Activated CD4-positive, alpha-beta T cell treated with anti-CD3 and anti-CD28 coated beads, Interleukin-2, amount 50 U/mL, for 24 hours (primary cell): ENCODE measurements at regions not wholly inside any gene's neighbourhood (a gene's known extent, or its start where the extent isn't known, plus 50 kb on each side); places are given as distances from the start of the nearest gene placed in this dataset.
"Not testable (repeated sequence)": the region's sequence is repeated elsewhere in the genome, so short reads cannot be mapped to it uniquely, and the experiment has no call there.

Experiments used
- DNase-seq, 2 donors: peaks; one replicate each; pipeline ENCODE4 v3.0.0-alpha.2; 2020; ENCODE audit warnings: low read depth in 1 of 2, low spot score in 1 of 2

DNA sequence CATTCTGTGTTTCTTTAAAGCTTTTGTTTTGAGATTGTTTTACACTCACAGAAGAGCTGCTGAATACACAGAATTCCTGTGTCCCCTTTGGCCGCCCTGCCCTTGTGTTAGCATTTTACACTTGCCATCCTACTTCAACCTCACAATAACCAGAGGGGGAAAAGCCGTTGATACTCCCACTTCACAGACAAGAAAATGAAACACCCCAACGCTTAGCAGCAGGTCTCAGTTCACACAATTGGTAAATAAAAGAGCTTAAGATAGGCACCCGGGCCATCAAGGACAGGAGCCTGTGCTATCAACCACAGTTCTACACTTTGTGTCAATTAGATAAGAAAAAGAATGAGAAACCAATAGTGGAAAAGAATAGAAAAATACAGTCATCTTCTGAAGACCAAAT, 178.0 kb downstream of the SYK start:
- no peak for DNase-seq

DNA sequence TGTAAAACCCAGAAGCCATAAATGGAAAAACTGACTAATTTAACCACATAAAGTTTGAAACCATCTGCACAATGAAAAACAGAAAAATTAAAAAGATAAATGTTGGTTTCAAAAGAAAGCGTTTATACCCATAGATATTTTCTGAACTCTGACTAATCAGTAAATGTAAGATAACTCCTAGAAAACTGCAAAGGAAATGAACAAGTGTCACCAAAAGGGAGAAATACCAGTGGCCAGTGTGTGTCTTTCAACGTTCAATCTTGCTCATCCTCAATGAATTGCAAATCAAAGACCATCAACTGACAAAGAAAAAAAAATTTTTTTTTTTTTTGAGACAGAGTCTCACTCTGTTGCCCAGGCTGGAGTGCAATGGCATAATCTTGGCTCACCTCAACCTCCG, 180.1 kb downstream of the SYK start:
- no peak for DNase-seq

DNA sequence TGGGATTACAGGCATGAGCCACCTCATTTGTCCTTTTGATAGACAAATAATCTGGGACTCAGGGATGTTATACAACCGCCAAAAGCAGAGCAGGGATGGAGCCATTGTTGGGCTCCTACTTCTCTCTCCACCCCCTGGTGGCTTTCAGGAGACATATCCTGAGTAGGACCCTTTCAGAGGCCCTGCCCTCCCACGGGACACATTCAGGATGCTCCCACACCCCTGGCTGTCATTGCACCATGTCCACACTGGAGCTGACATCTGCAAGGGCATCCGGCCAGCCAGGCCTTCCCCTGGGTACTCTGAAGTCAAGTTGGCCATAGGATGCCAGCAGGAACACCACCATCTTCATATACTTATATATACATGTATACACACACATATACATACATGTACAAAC, 181.8 kb downstream of the SYK start:
- no peak for DNase-seq

DNA sequence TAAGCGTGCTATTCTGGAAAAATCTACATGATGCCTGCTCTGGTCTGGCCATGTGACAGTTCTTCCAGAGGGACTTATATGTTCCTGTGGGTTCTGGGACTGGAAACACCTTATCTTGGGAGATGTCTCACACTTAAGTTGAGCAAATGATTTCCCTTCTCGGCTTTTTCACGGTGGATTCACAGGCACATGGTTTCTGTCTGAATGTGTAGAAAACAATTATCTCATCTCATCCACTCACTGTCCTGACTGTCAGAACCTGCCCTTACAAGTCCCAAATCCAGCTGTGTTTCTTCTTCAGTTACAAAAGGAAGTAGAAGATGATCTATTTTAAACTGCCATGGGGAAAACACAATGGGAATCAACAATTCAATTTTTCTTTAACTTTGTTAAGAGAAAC, 184.0 kb downstream of the SYK start:
- DNase-seq = no peak

DNA sequence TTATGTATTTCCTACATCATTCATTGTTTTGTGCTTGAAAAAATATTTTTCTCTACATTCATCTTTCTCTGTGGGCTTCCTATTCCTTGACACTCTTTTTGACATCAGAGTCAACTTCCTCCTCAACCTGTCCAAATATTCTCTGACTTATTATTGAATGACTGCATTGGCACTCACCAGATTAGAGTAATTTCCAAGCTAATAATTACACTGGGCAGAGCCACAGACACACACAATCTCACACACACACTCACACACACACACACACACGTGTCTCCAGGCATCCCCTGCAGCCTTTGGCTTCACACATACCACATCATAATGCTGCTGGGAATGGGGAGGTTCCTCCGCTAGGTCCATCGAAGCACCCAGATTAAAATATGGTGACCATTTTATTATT, 184.5 kb downstream of the SYK start:
- DNase-seq = no peak

DNA sequence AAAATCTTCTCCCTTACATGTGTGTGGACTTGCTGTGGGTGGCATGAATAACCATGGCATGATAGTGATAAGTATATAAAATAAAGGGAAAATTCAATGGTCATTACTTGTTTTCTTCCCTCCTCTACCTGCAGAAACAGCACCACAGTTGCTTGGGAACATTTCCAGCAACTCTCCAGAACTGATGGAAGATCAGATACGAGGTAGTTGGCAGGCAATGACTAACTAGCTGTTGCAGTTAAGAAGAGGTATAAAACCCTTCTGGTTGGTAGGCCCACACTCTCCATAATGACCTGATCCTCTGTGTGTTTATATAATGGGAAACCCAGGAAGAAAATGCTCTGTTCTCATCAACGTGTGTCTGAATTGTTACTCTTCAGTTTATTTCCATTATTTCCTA, 185.9 kb downstream of the SYK start:
- DNase-seq = no peak

DNA sequence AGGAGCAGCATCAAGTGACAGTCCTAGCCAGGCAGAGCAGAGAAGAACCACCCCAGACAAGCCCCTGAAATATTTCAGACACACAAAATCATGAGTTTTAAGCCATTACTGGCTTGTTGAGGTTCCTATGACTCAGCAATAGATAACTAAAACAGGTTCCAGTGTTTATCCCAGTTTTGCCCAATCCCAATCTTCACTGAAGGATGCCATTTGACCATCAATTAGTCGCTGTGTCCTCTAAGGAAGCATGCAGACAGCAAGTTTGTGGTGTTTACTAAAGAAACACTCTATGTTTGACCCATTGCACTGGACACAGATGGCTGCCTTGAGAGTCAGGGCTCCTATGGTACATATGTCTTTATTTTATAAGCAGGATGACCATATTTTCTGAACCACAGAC, 186.7 kb downstream of the SYK start:
- no peak for DNase-seq

DNA sequence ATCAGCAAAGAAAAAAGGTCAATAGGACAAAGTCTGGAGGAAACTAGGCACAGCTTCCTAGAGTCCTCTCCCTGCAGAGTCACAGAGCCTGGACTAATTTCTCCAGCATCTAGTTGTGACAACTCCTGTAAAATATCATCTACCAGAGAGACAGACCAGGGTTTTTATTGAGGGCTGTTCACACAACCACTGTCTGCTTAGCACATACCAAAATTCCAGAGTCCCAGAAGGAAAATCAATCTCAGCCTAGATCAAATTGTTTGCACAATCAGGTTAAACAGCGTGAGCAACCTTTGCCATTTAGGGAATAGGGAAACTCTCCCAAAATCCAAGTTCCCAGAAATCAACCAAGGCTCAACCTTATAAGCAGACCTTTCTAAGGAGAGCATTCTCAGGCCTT, 190.3 kb downstream of the SYK start:
- DNase-seq = no peak

DNA sequence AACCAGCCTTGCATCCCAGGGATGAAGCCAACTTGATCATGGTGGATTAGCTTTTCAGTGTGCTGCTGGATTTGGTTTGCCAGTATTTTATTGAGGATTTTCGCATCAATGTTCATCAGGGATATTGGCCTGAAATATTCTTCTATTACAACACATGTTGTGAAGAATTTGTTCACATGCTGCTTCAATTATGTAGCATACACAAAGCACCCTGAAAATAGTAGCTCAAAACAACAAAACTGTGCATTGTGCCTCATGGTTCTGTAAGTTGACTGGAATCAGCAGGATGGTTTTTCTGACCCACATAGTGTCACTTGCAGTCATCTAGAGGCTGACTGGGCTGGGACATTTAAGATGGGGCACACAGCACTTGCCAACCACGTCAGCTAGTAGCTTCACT, 193.9 kb downstream of the SYK start:
- DNase-seq = no peak

DNA sequence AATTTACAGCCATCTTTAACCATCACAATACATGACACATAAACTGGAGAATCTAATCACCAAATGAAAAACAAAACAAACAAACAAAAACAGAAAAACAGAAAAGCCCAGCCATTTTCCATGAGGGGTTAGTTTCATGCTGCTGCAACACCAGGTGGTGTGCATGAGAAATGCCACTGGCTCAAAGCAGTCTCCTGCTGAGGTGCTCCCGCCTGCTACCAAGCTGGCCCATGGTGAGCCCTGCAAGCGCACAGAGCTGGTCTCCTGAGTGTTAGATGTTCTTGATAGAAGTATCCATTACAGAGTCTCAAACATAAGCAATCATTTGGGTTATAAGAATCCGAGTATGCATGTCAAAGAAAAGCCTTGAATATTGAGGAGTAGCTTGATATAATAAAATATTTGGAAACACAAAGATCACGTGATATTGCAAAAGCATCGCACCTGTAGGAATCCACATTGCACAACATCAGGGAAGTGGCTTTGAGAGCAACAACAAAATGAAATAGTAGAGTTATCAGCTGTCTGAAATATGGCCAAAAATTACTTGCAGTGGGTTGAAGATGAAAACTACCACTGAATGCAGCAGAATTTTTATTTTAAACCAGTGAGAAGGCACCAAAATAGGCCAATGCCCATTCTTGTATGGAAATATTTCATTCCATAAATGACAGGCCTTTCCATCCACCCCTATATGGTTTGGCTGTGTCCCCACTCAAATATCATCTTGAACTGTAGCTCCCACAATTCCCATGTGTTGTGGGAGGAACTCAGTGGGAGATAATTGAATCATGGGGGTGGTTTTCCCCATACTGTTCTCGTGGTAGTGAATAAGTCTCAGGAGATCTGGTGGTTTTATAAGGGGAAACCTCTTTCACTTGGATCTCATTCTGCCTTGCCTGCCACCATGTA, 194.8 kb downstream of the SYK start:
- no peak for DNase-seq

DNA sequence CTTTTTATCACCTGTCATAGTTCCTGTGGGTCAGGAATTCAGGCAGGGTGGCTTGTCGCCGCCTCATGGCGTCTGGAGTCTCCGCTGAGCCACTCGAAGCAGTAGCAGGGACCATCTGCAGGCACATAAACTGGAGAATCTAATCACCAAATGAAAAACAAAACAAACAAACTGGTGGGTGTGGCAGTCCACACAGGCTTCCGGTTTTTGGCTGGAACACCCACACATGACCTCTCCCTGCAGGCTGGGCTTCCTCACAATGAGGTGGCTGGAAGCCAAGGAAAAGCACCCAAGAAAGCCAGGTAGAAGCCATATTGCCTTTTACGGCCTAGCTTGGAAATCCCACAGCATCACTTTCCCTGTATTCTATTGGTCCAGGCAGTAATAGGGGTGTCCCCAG, 197.0 kb downstream of the SYK start:
- DNase-seq = no peak

DNA sequence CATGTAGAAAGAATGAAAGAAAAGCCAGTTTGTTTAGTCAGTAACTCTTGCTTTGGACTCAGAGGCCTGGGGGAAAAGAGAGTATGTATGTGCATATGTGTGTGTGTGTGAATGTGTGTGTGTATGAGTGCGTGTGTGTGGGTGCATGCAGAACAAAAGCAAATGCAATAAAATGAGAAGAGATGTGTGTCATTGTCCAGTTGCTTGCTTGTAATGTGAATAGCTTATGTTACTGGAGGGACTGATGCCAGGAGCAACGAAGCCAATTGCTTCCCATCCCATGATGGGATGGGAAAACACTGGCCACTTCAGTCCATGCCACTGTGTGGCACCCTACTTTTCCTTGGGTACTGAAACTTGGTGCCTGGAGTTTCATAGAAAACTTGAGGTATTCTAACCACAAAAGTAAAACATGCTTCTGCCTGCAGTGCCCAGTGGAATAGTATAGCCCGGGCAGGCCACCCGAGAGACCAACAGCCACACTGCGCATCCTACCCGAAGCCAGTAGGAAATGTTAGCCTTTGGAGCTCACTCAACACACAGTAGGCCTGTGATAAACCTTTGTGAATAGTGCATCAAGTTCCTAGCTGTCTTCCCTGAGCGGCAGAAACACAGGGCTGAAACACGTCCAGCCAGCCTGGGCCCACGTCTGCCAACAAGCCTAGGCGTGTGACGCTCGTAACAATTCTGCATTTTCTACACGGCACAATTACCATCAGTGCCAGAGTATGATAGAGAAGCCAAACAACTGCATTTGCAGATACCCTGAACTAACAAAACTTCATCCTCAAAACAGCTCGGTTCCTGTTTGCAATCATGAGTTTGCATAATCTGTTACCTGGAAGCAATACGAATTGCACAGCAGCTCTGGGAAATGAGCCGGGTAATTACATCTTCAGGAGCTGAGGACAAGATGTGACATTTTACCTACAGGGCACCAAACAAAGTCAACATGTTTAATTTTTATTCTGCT, 198.1 kb downstream of the SYK start:
- no peak for DNase-seq

DNA sequence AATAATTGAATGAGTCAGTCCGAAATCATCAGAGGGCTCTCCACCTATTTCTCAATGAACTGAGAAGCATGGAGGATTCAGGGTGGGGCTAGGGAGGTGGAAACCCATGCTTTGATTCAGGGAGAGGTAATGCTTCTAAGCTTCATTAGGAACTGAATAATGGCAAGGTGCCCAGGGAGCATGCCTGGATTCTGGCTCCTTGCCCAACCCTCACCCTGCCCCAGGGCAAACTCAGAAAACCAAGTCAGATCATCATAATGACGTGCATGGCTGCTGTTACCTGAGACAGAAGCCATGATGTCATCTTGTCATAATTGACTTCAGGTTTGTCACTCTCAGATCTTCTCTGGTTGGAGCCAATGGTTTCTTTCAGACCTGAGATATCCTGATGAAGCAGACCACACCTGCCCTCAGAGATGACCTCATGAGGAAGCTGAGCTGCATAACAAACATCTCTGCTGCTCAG, 199.6 kb downstream of the SYK start:
- no peak for DNase-seq

DNA sequence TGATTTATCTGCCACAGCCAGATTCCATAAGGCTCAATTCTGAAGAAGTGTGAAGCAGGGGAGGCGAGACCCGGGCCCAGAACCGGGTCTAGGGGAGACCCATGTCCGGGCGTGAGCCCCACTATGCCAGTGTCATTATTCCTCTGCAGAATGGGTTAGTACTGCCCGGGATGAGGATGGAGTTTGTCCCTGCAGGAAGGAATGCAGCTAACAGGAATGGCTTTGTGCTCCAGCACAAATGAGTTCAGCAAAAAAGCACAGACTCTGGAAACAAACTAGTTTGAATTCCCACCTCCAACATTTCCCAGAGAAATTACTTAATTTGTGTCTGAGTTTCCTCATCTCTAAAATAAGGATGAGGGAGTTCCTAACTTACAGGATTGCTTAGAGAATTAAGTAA, 202.9 kb downstream of the SYK start:
- no peak for DNase-seq

DNA sequence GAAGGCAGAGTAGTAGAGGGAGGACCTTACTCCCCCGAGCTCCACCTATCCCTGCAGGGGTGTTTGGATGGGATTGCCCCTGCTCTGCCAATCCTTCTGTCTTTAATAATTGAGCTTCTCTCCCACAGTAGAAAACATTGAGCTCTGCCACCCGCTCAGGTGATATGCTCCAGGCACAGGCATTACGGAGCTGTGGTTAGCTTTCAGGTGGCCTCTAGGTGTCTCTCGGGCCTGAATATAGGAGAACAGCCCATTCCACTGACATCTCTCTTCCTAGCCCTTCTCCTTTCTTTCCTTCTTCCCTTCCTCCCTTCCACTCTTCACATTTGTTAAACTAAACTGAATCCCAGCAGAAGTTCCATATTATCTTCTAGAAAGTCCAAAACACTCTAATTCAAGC, 203.4 kb downstream of the SYK start:
- no peak for DNase-seq

DNA sequence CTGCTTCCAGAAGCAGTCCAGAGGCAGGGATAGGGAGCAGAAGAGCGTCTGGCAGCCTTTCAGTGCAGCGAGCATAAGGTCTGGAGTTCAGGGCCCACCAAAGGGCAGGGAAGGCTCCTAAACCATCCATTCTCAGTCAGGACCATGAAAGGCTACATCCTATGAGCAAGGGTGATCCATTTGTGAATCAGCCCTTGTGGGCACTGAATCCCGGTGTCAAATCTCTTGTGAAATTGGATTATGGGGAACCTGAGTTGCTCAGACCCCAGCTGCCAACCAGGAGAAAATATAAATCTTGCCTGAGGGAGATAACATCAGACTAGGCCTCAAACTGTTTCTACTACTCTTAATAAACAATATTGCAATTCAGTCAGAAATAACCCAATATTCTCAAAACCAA, 204.4 kb downstream of the SYK start:
- DNase-seq = no peak

DNA sequence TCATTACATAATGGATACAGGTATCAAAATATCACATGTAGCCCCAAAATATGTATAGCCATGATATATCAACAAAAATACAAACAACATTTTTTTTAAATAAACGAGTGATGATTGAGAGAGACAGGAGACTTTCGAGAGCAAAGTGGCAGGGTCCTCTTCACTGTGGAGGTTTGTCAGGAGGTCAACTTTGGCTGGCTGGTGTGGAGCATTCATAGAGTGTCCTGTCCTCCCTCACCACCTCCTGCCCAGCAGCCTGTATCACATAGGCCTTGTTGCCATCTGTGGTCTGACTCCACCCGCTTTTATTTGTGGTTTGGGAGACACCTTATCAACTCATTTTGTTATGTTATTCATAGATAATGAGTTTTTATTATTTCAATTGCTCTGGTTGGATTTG, 206.9 kb downstream of the SYK start:
- no peak for DNase-seq

DNA sequence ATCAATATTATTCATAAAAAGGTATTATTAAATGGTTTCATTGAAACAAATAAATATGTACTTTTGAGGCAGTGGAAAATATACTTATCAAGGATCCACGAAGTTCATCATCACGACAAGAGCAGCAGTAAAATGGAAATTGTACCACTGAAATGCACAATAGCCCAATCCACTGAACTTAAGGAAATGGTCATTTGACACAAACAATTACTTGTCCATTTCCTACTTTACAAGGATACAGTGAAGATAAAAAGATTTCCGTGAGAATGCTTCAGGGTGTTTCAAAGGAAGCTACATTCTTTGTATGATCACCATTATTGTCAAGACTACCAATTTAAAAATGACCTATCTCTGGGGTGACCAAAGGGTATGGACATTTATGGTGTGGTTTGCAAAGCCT, 210.3 kb downstream of the SYK start:
- no peak for DNase-seq

DNA sequence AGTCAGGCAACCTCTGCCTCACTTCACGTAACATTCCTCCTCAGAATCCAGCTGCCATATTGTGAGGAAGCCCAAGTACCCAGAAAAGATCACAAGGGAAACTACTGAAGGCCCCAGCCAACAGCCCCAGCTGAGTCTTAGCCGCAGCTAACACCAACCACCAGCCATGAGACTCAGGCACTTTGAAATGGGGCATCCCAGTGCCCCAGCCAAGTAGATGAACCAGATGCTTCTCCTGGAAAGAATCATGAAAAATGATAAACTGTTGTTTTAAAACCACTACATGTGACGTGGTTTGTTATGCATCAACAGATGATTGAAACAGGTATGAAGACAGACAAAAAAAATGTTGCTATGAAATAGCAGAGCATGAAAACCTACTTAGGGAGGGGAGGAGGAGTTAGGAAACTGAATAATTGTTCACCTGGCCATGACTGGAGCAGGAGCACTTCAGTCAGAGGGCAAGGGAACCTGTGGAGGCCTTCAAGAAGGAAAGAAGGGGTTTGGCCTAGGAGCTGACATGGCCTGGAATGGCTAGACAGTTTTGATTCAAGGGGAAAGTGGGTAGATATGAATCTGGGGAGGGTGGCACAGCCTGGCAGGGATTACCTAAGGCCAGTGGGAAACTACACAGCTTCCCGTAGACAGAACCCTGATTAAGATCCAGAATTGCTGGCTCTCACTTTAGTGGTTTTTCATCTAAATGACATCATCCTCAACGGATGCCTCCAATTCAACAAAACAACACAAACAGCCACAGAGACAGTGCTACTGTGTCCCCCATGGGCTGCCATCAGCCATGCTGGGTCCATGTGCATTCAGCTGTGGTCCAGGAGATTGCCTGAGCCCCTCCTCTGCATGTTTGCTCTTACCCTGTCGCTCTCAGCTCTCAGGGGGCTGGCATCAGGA, 211.6 kb downstream of the SYK start:
- DNase-seq = no peak

DNA sequence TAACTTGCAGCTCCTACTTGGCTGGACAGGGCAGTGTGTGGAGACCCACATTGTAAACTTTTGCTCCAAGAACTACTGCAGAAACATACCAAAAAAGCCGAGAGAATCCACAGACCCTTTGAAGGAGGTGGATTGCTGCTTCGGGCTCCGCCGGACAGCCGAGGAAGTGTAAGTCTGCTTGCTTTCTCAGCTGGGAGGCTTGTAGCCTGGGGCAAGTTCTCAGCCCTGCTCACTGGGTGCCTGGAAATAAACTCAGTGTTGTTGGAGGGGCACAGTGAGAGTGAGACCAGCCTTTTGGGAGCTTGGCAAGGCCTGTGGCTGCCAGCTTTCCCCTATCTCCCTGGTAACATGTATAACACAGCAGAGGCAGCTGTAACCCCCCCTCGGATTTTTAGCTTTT, 215.6 kb downstream of the SYK start:
- no peak for DNase-seq

DNA sequence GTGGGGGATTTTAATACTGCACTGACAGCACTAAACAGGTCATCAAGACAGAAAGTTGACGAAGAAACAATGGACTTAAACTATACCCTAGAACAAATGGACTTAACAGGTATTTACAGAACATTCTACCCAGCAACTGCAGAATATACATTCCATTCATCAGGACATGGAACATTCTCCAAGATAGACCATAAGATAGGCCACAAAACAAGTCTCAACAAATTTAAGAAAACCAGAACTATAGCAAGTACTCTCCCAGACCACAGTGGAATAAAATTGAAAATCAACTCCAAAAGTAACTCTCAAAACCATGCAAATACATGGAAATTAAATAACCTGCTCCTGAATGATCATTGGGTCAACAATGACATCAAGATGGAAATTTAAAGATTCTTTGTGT, 218.3 kb downstream of the SYK start:
- DNase-seq = not testable (repeated sequence)
